Liver (tissue), 3 donors: ENCODE measurements at regions not wholly inside any gene's neighbourhood (a gene's known extent, or its start where the extent isn't known, plus 50 kb on each side); places are given as distances from the start of the nearest gene placed in this dataset.

Source experiments
- ATF3 ChIP-seq: IDR thresholded peaks from 2 replicates; pipeline ENCODE4 v1.6.1; 2016; ENCODE audit warnings: antibody characterized with exemption
- CTCF ChIP-seq: fragments of 150-350 bp; IDR thresholded peaks from 2 replicates; pipeline ENCODE4 v1.5.1; 2017; ENCODE audit warnings: improper control_type of control experiment, low read depth, low read length; ENCODE audit not compliant: missing input control
- FOXA1 ChIP-seq: IDR thresholded peaks from 2 replicates; pipeline ENCODE4 v1.6.1; 2016; ENCODE audit warnings: antibody characterized with exemption
- GABPA ChIP-seq, 2 donors: IDR thresholded peaks in 1 of 2; conservative IDR thresholded peaks in 1 of 2; 2 replicates each; pipeline ENCODE4 v1.6.1; 2016; ENCODE audit warnings: antibody characterized with exemption in 2 of 2, mild to moderate bottlenecking in 1 of 2, moderate library complexity in 1 of 2
- HNF4A ChIP-seq, 2 donors: conservative IDR thresholded peaks; 2 replicates each; pipeline ENCODE4 v1.6.1; 2016; ENCODE audit warnings: antibody characterized with exemption in 2 of 2, mild to moderate bottlenecking in 2 of 2
- HNF4G ChIP-seq: IDR thresholded peaks from 2 replicates; pipeline ENCODE4 v1.6.1; 2016; ENCODE audit warnings: antibody characterized with exemption
- JUND ChIP-seq, 2 donors: IDR thresholded peaks; 2 replicates each; pipeline ENCODE4 v1.6.1; 2016; ENCODE audit warnings: antibody characterized with exemption in 2 of 2
- MAX ChIP-seq: IDR thresholded peaks from 2 replicates; pipeline ENCODE4 v1.6.1; 2016; ENCODE audit warnings: antibody characterized with exemption
- NR2F2 ChIP-seq: IDR thresholded peaks from 2 replicates; pipeline ENCODE4 v1.6.1; 2016; ENCODE audit warnings: antibody characterized with exemption
- RAD21 ChIP-seq, 2 donors: IDR thresholded peaks; 2 replicates each; pipeline ENCODE4 v1.6.1; 2016; ENCODE audit warnings: antibody characterized with exemption in 2 of 2, mild to moderate bottlenecking in 2 of 2
- REST ChIP-seq: IDR thresholded peaks from 2 replicates; pipeline ENCODE4 v1.6.1; 2016; ENCODE audit warnings: antibody characterized with exemption, mild to moderate bottlenecking
- SP1 ChIP-seq: IDR thresholded peaks from 2 replicates; pipeline ENCODE4 v1.6.1; 2018; ENCODE audit warnings: antibody characterized with exemption, mild to moderate bottlenecking
- TAF1 ChIP-seq: conservative IDR thresholded peaks from 2 replicates; pipeline ENCODE4 v1.6.1; 2016; ENCODE audit warnings: antibody characterized with exemption, mild to moderate bottlenecking
- YY1 ChIP-seq: IDR thresholded peaks from 2 replicates; pipeline ENCODE4 v1.6.1; 2016; ENCODE audit warnings: antibody characterized with exemption, mild to moderate bottlenecking
- donor health status: healthy.
- donor health status: healthy.

GRCh38 chr14:82447586-82447985, 913.9 kb upstream of the SEL1L start:
- TF ChIP-seq CTCF (no peak), REST (no peak), MAX (no peak), GABPA (IDR thresholded peaks at IDR 0.05 in 1 of 2, conservative IDR thresholded peaks at IDR 0.05 in 1 of 2) (no peak), FOXA1 (no peak), SP1 (no peak), HNF4G (no peak), HNF4A (conservative IDR thresholded peaks at IDR 0.05) (no peak), ATF3 (no peak), JUND (IDR thresholded peaks at IDR 0.05) (no peak), RAD21 (IDR thresholded peaks at IDR 0.05) (no peak), YY1 (no peak), TAF1 (no peak), NR2F2 (no peak)
